GM23338 (cell line): ENCODE measurements at regions not wholly inside any gene's neighbourhood (a gene's known extent, or its start where the extent isn't known, plus 50 kb on each side); places are given as distances from the start of the nearest gene placed in this dataset.

Experiments used
- ATAC-seq: fragments of 200-7000 bp; cut with Tn5 transposase; 3 replicates; pipeline ENCODE4 v1.9.1; 2020
- DNase-seq: peaks from one replicate; pipeline ENCODE4 v3.0.0-alpha.2; 2015; ENCODE audit warnings: low spot score
- H2AFZ ChIP-seq: fragments of 200-600 bp; sonication (generic); 2 replicates; pipeline ENCODE4 v1.8.0; 2016; ENCODE audit warnings: antibody characterized with exemption, mild to moderate bottlenecking, moderate library complexity
- H3F3A ChIP-seq: fragments of 200-600 bp; sonication (generic); replicated peaks from 2 replicates; pipeline ENCODE4 v1.8.0; 2017; ENCODE audit warnings: antibody characterized with exemption, mixed run types, low read depth
- H3K27ac ChIP-seq: fragments of 200-600 bp; sonication (generic); 2 replicates; pipeline ENCODE4 v1.6.1; 2016; ENCODE audit warnings: low read depth
- H3K27me3 ChIP-seq: fragments of 200-600 bp; sonication (generic); 2 replicates; pipeline ENCODE4 v1.8.0; 2016; ENCODE audit warnings: mild to moderate bottlenecking, mixed run types, moderate library complexity; ENCODE audit not compliant: insufficient read depth
- H3K36me3 ChIP-seq: fragments of 200-600 bp; sonication (generic); 2 replicates; pipeline ENCODE4 v1.8.0; 2016; ENCODE audit warnings: mild to moderate bottlenecking; ENCODE audit not compliant: insufficient read depth
- H3K4me1 ChIP-seq: fragments of 200-600 bp; sonication (generic); 2 replicates; pipeline ENCODE4 v1.8.0; 2016; ENCODE audit warnings: mild to moderate bottlenecking, moderate library complexity; ENCODE audit not compliant: insufficient read depth
- H3K4me2 ChIP-seq: fragments of 200-600 bp; sonication (generic); 2 replicates; pipeline ENCODE4 v1.7.1; 2017; ENCODE audit warnings: mixed run types
- H3K4me3 ChIP-seq: fragments of 200-600 bp; sonication (generic); 2 replicates; pipeline ENCODE4 v1.6.1; 2016; ENCODE audit warnings: mixed run types
- H3K79me2 ChIP-seq: fragments of 200-600 bp; sonication (generic); replicated peaks from 2 replicates; pipeline ENCODE4 v1.8.0; 2017; ENCODE audit warnings: mild to moderate bottlenecking; ENCODE audit not compliant: insufficient read depth
- H3K9me2 ChIP-seq: fragments of 200-600 bp; sonication (generic); 2 replicates; pipeline ENCODE4 v1.8.0; 2017; ENCODE audit not compliant: insufficient read depth
- H4K20me1 ChIP-seq: fragments of 200-600 bp; sonication (generic); replicated peaks from 2 replicates; pipeline ENCODE4 v1.8.0; 2017; ENCODE audit warnings: mild to moderate bottlenecking; ENCODE audit not compliant: insufficient read depth
- H3K27ac Mint-ChIP-seq: 2 replicates; pipeline ENCODE4 v1.8.0; 2020; ENCODE audit warnings: inconsistent platforms, mild to moderate bottlenecking, moderate library complexity, mixed read lengths
- H3K27me3 Mint-ChIP-seq: 3 replicates; pipeline ENCODE4 v1.8.0; 2022; ENCODE audit warnings: low read depth, mild to moderate bottlenecking, moderate library complexity, mixed read lengths, inconsistent platforms; ENCODE audit not compliant: insufficient read depth, poor library complexity
- H3K36me3 Mint-ChIP-seq: 3 replicates; pipeline ENCODE4 v1.8.0; 2021; ENCODE audit warnings: low read depth, mild to moderate bottlenecking, inconsistent platforms, moderate library complexity, mixed read lengths
- H3K4me1 Mint-ChIP-seq: 3 replicates; pipeline ENCODE4 v1.8.0; 2020; ENCODE audit warnings: mild to moderate bottlenecking, inconsistent platforms, mixed read lengths
- H3K4me3 Mint-ChIP-seq: 3 replicates; pipeline ENCODE4 v1.8.0; 2021; ENCODE audit warnings: moderate library complexity, mild to moderate bottlenecking, inconsistent platforms, mixed read lengths
- H3K9me3 Mint-ChIP-seq: 3 replicates; pipeline ENCODE4 v1.8.0; 2020; ENCODE audit warnings: moderate library complexity, mild to moderate bottlenecking, inconsistent platforms, mixed read lengths
- CREB1 ChIP-seq: fragments of 250-450 bp; sonication (Bioruptor Pico); IDR thresholded peaks from 2 replicates; pipeline ENCODE4 v1.5.0; 2020; ENCODE audit warnings: low read depth, mild to moderate bottlenecking, moderate library complexity
- EZH2 ChIP-seq: fragments of 200-600 bp; sonication (generic); IDR thresholded peaks from one replicate; pipeline ENCODE4 v1.8.0; 2017; ENCODE audit warnings: antibody characterized with exemption, mild to moderate bottlenecking, low read depth; ENCODE audit not compliant: unreplicated experiment
- EZH2phosphoT487 ChIP-seq: fragments of 200-600 bp; sonication (generic); IDR thresholded peaks from one replicate; pipeline ENCODE4 v1.8.1; 2018; ENCODE audit warnings: antibody characterized with exemption; ENCODE audit not compliant: unreplicated experiment
- NANOG ChIP-seq: IDR thresholded peaks from 2 replicates; pipeline ENCODE4 v1.6.1; 2016; ENCODE audit warnings: antibody characterized with exemption, borderline replicate concordance
- POLR2AphosphoS5 ChIP-seq: IDR thresholded peaks from 2 replicates; pipeline ENCODE4 v1.6.1; 2016; ENCODE audit warnings: antibody characterized with exemption, low read depth
- STAT1 ChIP-seq: IDR thresholded peaks from one replicate; pipeline ENCODE4 v1.6.1; 2016; ENCODE audit warnings: antibody characterized with exemption; ENCODE audit not compliant: unreplicated experiment
- ZNF114 ChIP-seq: fragments of 250-450 bp; sonication (Bioruptor Pico); IDR thresholded peaks from 2 replicates; pipeline ENCODE4 v1.5.0; 2020; ENCODE audit warnings: mild to moderate bottlenecking, moderate library complexity
- ZNF331 ChIP-seq: fragments of 250-450 bp; sonication (Bioruptor Pico); IDR thresholded peaks from 2 replicates; pipeline ENCODE4 v1.5.0; 2020; ENCODE audit warnings: low read depth, mild to moderate bottlenecking, moderate library complexity
- TF ChIP-seq, protein P1 (sequence below): fragments of 250-450 bp; sonication (Bioruptor Pico); IDR thresholded peaks from 2 replicates; pipeline ENCODE4 v1.5.0; 2020; ENCODE audit warnings: mild to moderate bottlenecking, moderate library complexity
- TF ChIP-seq, protein P2 (sequence below): IDR thresholded peaks from 2 replicates; pipeline ENCODE4 v1.6.1; 2016; ENCODE audit warnings: antibody characterized with exemption

DNA sequence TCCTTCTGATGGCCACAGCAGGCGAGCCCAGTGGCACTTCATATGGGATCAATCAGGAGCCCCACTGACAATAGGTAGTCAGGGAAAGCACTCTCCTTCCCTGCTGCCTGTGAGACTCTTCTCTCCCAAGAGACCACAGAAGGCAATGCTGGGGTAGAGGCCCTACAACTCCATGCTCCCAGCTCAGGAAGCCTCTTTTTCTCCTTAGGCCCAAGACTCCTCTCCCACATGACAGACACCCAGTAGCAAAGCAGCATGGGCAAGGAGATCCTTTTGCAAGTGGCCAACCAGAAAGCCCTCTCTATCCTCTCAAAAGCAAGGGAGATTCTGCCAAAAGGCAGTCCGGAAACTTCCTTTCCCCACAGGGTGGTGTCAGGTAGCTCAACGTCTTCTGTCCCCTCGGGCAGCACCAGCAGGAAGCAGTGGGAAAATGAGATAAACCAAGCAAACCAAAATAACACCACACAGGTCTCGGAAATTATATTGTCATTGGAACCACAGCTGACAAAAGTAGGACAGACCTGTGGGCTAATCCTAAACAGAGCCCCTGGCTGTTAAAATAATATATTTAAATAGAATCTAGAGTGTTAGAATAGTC is 172.7 kb upstream of the GDF10 start (continued):
- TF ChIP-seq EZH2 (no peak), STAT1 (no peak), ZNF114 (no peak), POLR2AphosphoS5 (no peak), ZNF331 (CRISPR knock-in tag) (no peak), CREB1 (CRISPR knock-in tag) (no peak)
- TF ChIP-seq, protein P1, sequence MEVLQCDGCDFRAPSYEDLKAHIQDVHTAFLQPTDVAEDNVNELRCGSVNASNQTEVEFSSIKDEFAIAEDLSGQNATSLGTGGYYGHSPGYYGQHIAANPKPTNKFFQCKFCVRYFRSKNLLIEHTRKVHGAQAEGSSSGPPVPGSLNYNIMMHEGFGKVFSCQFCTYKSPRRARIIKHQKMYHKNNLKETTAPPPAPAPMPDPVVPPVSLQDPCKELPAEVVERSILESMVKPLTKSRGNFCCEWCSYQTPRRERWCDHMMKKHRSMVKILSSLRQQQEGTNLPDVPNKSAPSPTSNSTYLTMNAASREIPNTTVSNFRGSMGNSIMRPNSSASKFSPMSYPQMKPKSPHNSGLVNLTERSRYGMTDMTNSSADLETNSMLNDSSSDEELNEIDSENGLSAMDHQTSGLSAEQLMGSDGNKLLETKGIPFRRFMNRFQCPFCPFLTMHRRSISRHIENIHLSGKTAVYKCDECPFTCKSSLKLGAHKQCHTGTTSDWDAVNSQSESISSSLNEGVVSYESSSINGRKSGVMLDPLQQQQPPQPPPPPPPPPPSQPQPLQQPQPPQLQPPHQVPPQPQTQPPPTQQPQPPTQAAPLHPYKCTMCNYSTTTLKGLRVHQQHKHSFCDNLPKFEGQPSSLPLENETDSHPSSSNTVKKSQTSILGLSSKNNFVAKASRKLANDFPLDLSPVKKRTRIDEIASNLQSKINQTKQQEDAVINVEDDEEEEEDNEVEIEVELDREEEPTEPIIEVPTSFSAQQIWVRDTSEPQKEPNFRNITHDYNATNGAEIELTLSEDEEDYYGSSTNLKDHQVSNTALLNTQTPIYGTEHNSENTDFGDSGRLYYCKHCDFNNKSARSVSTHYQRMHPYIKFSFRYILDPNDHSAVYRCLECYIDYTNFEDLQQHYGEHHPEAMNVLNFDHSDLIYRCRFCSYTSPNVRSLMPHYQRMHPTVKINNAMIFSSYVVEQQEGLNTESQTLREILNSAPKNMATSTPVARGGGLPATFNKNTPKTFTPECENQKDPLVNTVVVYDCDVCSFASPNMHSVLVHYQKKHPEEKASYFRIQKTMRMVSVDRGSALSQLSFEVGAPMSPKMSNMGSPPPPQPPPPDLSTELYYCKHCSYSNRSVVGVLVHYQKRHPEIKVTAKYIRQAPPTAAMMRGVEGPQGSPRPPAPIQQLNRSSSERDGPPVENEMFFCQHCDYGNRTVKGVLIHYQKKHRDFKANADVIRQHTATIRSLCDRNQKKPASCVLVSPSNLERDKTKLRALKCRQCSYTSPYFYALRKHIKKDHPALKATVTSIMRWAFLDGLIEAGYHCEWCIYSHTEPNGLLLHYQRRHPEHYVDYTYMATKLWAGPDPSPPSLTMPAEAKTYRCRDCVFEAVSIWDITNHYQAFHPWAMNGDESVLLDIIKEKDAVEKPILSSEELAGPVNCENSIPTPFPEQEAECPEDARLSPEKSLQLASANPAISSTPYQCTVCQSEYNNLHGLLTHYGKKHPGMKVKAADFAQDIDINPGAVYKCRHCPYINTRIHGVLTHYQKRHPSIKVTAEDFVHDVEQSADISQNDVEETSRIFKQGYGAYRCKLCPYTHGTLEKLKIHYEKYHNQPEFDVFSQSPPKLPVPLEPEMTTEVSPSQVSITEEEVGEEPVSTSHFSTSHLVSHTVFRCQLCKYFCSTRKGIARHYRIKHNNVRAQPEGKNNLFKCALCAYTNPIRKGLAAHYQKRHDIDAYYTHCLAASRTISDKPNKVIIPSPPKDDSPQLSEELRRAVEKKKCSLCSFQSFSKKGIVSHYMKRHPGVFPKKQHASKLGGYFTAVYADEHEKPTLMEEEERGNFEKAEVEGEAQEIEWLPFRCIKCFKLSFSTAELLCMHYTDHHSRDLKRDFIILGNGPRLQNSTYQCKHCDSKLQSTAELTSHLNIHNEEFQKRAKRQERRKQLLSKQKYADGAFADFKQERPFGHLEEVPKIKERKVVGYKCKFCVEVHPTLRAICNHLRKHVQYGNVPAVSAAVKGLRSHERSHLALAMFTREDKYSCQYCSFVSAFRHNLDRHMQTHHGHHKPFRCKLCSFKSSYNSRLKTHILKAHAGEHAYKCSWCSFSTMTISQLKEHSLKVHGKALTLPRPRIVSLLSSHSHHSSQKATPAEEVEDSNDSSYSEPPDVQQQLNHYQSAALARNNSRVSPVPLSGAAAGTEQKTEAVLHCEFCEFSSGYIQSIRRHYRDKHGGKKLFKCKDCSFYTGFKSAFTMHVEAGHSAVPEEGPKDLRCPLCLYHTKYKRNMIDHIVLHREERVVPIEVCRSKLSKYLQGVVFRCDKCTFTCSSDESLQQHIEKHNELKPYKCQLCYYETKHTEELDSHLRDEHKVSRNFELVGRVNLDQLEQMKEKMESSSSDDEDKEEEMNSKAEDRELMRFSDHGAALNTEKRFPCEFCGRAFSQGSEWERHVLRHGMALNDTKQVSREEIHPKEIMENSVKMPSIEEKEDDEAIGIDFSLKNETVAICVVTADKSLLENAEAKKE (CRISPR knock-in tag) = no peak

DNA sequence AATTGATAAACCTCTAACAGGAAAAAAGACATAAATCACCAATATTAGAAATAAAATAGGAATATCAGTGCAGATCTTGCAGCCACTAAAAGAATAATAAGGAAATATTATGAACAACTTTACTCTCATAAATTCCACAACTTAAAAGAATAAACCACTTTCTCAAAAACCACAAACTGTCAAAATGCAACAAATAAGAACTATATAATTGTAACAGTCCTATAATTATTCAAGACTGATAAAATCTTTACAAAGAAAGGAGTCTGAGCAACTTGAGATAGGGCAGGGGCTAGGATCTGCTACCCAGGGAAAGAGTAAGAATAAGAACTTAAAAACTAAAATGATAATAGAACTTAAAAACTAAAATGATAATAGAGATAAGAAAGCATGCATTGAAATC is 169.5 kb upstream of the GDF10 start:
- H3K27me3 Mint-ChIP-seq = no peaks in the 10 kb centered on the region
- no peak for DNase-seq
- Histone ChIP-seq H4K20me1 (no peaks in the 10 kb centered on the region), H3F3A (no peaks in the 10 kb centered on the region), H3K4me2 (no peak overlapping the region), H3K36me3 (no peaks in the 10 kb centered on the region), H3K27me3 (no peaks in the 10 kb centered on the region), H3K27ac (no peak overlapping the region), H3K9me2 (no peaks in the 10 kb centered on the region), H3K4me3 (no peak overlapping the region), H3K79me2 (no peaks in the 10 kb centered on the region), H2AFZ (no peak overlapping the region), H3K4me1 (no peaks in the 10 kb centered on the region)
- no peak overlapping the region for H3K4me3 Mint-ChIP-seq
- no peak for TF ChIP-seq NANOG
- TF ChIP-seq CREB1 (CRISPR knock-in tag) = no peak
- TF ChIP-seq ZNF114 = no peak
- TF ChIP-seq EZH2phosphoT487 = no peak
- TF ChIP-seq, protein P2, sequence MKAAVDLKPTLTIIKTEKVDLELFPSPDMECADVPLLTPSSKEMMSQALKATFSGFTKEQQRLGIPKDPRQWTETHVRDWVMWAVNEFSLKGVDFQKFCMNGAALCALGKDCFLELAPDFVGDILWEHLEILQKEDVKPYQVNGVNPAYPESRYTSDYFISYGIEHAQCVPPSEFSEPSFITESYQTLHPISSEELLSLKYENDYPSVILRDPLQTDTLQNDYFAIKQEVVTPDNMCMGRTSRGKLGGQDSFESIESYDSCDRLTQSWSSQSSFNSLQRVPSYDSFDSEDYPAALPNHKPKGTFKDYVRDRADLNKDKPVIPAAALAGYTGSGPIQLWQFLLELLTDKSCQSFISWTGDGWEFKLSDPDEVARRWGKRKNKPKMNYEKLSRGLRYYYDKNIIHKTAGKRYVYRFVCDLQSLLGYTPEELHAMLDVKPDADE = no peak
- no peak overlapping the region for H3K27ac Mint-ChIP-seq
- no peaks in the 10 kb centered on the region for H3K36me3 Mint-ChIP-seq
- H3K9me3 Mint-ChIP-seq = no peaks in the 10 kb centered on the region; the same call in 2 of the 3 replicates
- no peaks in the 10 kb centered on the region for H3K4me1 Mint-ChIP-seq
- ATAC-seq = no peak
